GM12878 (cell line): ENCODE measurements at regions not wholly inside any gene's neighbourhood (a gene's known extent, or its start where the extent isn't known, plus 50 kb on each side); places are given as distances from the start of the nearest gene placed in this dataset.

ENCODE experiments used
- ATAC-seq: fragments of 200-7000 bp; cut with Tn5 transposase; 3 replicates; pipeline ENCODE4 v1.9.1; 2020; ENCODE audit warnings: mild to moderate bottlenecking, moderate library complexity
- BruUV-seq: library from RNA; stranded (reverse); fragments of 400-500 nt; replicated peaks from 2 replicates; lab custom pipeline; 2021; lab: Mats Ljungman, UMichigan
- CTCF ChIA-PET: fragments of 300-600 bp; sonication (Branson Sonifier 250); formaldehyde crosslinking; extraction: SDS; loops from one replicate; lab custom pipeline; 2021; ENCODE audit warnings: inconsistent platforms; lab: Yijun Ruan, JAX
- POLR2A ChIA-PET: fragments of 350-600 bp; formaldehyde crosslinking; extraction: SDS; loops from one replicate; lab custom pipeline; 2021; ENCODE audit warnings: inconsistent platforms; lab: Charles Lee
- RAD21 ChIA-PET: fragments of 300-600 bp; sonication (Branson Sonifier 250); formaldehyde crosslinking; loops from one replicate; lab custom pipeline; 2023; ENCODE audit warnings: antibody characterized with exemption; ENCODE audit not compliant: unreplicated experiment; lab: Charles Lee
- SMC1A ChIA-PET: fragments of 300-600 bp; sonication (Branson Sonifier 250); formaldehyde crosslinking; loops from one replicate; lab custom pipeline; 2023; ENCODE audit not compliant: unreplicated experiment, uncharacterized antibody; lab: Charles Lee
- DNase-seq: peaks from one replicate; pipeline ENCODE4 v3.0.0-alpha.2; 2011; ENCODE audit warnings: low read depth, low spot score
- FAIRE-seq: peaks from 3 replicates; lab custom pipeline; 2011; peaks lifted over from hg19 to GRCh38; lab: Jason Lieb, UNC
- H2AFZ ChIP-seq: 2 replicates; pipeline ENCODE4 v1.6.0; 2011; ENCODE audit warnings: low read depth, low read length, control low read depth; ENCODE audit not compliant: control insufficient read depth
- H3K27ac ChIP-seq: 2 replicates; pipeline ENCODE4 v1.5.1; 2011; ENCODE audit warnings: control low read depth; ENCODE audit not compliant: control insufficient read depth, insufficient read depth
- H3K27me3 ChIP-seq, 2 experiments: replicated peaks in 1 of 2; 2 replicates each; pipeline versions ENCODE4 v1.6.0 to v1.6.1; 2011; ENCODE audit warnings: low read length in 1 of 2; ENCODE audit not compliant: control insufficient read depth in 2 of 2, insufficient read depth in 2 of 2
- H3K36me3 ChIP-seq, 2 experiments: 2 replicates each; pipeline ENCODE4 v1.5.1; 2011; ENCODE audit warnings: low read length in 1 of 2; ENCODE audit not compliant: control insufficient read depth in 2 of 2, insufficient read depth in 2 of 2
- H3K4me1 ChIP-seq: 2 replicates; pipeline ENCODE4 v1.6.1; 2011; ENCODE audit warnings: mild to moderate bottlenecking, low read length, moderate library complexity, mixed read lengths; ENCODE audit not compliant: control insufficient read depth, insufficient read depth
- H3K4me2 ChIP-seq: 2 replicates; pipeline ENCODE4 v1.6.0; 2011; ENCODE audit warnings: control low read depth; ENCODE audit not compliant: control insufficient read depth, insufficient read depth
- H3K4me3 ChIP-seq: fragments of 200-600 bp; sonication (generic); 2 replicates; pipeline ENCODE4 v1.5.1; 2016
- H3K79me2 ChIP-seq: 2 replicates; pipeline ENCODE4 v1.6.0; 2011; ENCODE audit warnings: low read length; ENCODE audit not compliant: control insufficient read depth, insufficient read depth
- H3K9ac ChIP-seq: 2 replicates; pipeline ENCODE4 v1.8.0; 2011; ENCODE audit warnings: low read length, control low read depth, mixed read lengths; ENCODE audit not compliant: control insufficient read depth, insufficient read depth
- H3K9me3 ChIP-seq: replicated peaks from 3 replicates; pipeline ENCODE4 v1.5.1; 2011; ENCODE audit warnings: mild to moderate bottlenecking, low read length; ENCODE audit not compliant: control insufficient read depth, insufficient read depth
- H4K20me1 ChIP-seq: 2 replicates; pipeline ENCODE4 v1.6.0; 2011; ENCODE audit not compliant: control insufficient read depth, insufficient read depth
- BACH1 ChIP-seq: fragments of 450-650 bp; IDR thresholded peaks from 2 replicates; pipeline ENCODE4 v1.6.1; 2017; ENCODE audit warnings: mild to moderate bottlenecking, borderline replicate concordance
- CBFB ChIP-seq: IDR thresholded peaks from 2 replicates; pipeline ENCODE4 v1.6.1; 2016; ENCODE audit warnings: antibody characterized with exemption, low read depth
- CHD2 ChIP-seq: IDR thresholded peaks from 2 replicates; pipeline ENCODE4 v1.6.1; 2011; ENCODE audit warnings: low read depth, low read length, improper control_type of control experiment, borderline replicate concordance
- EGR1 ChIP-seq, 2 experiments: IDR thresholded peaks; 1 replicate in 1 of 2; 2 replicates in 1 of 2; pipeline ENCODE4 v1.6.1; 2011 to 2012; ENCODE audit warnings: low read depth in 2 of 2, low read length in 2 of 2, borderline replicate concordance in 1 of 2, mild to moderate bottlenecking in 1 of 2, moderate library complexity in 1 of 2
- KLF5 ChIP-seq: fragments of 450-650 bp; IDR thresholded peaks from 2 replicates; pipeline ENCODE4 v1.6.1; 2014; ENCODE audit warnings: mild to moderate bottlenecking; ENCODE audit not compliant: partially characterized antibody
- LARP7 ChIP-seq: fragments of 450-650 bp; IDR thresholded peaks from 2 replicates; pipeline ENCODE4 v1.6.1; 2017; ENCODE audit warnings: mild to moderate bottlenecking
- MEF2A ChIP-seq: IDR thresholded peaks from 2 replicates; pipeline ENCODE4 v1.6.1; 2011; ENCODE audit warnings: low read depth, mild to moderate bottlenecking, low read length, moderate library complexity; ENCODE audit not compliant: insufficient read depth
- MEF2B ChIP-seq: fragments of 450-650 bp; IDR thresholded peaks from 2 replicates; pipeline ENCODE4 v1.6.1; 2018; ENCODE audit warnings: mild to moderate bottlenecking, moderate library complexity; ENCODE audit not compliant: partially characterized antibody, poor library complexity, severe bottlenecking
- PAX5 ChIP-seq: IDR thresholded peaks from 2 replicates; pipeline ENCODE4 v1.6.1; 2011; ENCODE audit warnings: low read depth, low read length, borderline replicate concordance
- RAD51 ChIP-seq: fragments of 450-650 bp; IDR thresholded peaks from 2 replicates; pipeline ENCODE4 v1.6.1; 2016; ENCODE audit warnings: moderate library complexity, mild to moderate bottlenecking, inconsistent platforms
- RFX5 ChIP-seq: IDR thresholded peaks from 2 replicates; pipeline ENCODE4 v1.6.1; 2011; ENCODE audit warnings: low read depth, low read length, improper control_type of control experiment
- ZNF622 ChIP-seq: fragments of 450-650 bp; IDR thresholded peaks from 2 replicates; pipeline ENCODE4 v1.6.1; 2017; ENCODE audit warnings: mild to moderate bottlenecking, inconsistent platforms
- WGBS: methylation state at CpG from one replicate; pipeline ENCODE4 v1.1.6; 2016; ENCODE audit warnings: low lambda C conversion rate; ENCODE audit not compliant: insufficient replicate concordance, insufficient coverage; ENCODE audit errors: missing lambda C conversion rate; 5-methylcytosine and 5-hydroxymethylcytosine counted together
- in situ Hi-C: fragments of 300-500 bp; cut with MboI; formaldehyde crosslinking; loops from 9 replicates; pipeline ENCODE4 v1.14.3; 2018; ENCODE audit warnings: mixed read lengths
- intact Hi-C: fragments of 100-400 bp; cut with micrococcal nuclease; formaldehyde crosslinking; loops from one replicate; pipeline ENCODE4 v1.14.2; 2022; ENCODE audit not compliant: unreplicated experiment

DNA sequence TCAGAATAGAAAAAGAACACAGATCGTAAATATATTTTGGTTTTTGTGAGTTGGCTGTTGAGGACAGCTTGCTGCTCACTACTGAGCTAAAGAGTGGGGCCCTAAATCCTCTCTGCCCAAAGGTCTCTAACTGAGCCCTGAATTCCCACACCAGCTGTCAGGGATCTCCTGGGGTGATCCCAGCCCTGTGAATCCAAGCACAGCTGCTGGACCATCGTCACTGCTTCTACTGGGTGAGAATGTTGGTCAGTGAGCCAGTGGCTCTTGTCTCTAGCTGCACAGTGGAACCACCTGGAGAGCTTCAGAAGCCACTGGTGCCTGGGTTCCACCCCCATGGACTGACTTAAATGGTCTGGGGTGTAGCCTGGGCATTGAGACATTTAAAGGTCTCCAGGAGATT lies 90.5 kb upstream of the IL12A start:
- intact Hi-C loops (no loop called here), in situ Hi-C loops (no loop called here)
- ATAC-seq (no peak), DNase-seq (no peak), FAIRE-seq (no peak)
- Histone ChIP-seq H3K4me1 (peaks cover 15% of the 10 kb centered on the region), H3K9me3 (no peaks in the 10 kb centered on the region), H3K4me3 (no peak overlapping the region), H3K27ac (no peak overlapping the region), H3K9ac (no peak overlapping the region), H4K20me1 (no peaks in the 10 kb centered on the region), H3K27me3 (no peaks in the 10 kb centered on the region), H3K79me2 (no peaks in the 10 kb centered on the region), H2AFZ (no peak overlapping the region), H3K4me2 (no peak overlapping the region), H3K36me3 (no peaks in the 10 kb centered on the region)
- ChIA-PET CTCF (interaction anchor here (0.6 to 14.7 kb wide), 8 partner anchors 11 to 114 kb away, joined by 3 to 152 read pairs (median 4); partner anchors contain the start of gene IL12A), SMC1A (interaction anchor here (0.7 to 22.1 kb wide), 7 partner anchors 10 to 105 kb away, joined by 3 to 589 read pairs (median 5); no protein-coding TSS in a partner anchor), RAD21 (interaction anchor here (1.0 to 2.9 kb wide), 6 partner anchors 10 to 108 kb away, joined by 3 to 12 read pairs (median 4); no protein-coding TSS in a partner anchor), POLR2A (interaction anchor here (0.6 to 2.4 kb wide), 5 partner anchors 10 to 108 kb away, joined by 3 to 5 read pairs (median 4); no protein-coding TSS in a partner anchor)
- TF ChIP-seq EGR1 (IDR thresholded peaks at IDR 0.05; ENCODE audit: borderline replicate concordance in 1 of 2, low read depth in 2 of 2, low read length in 2 of 2) (no peak), RAD51 (no peak), ZNF622 (no peak), MEF2B (no peak), LARP7 (no peak), KLF5 (no peak), MEF2A (no peak), BACH1 (no peak), PAX5 (no peak), RFX5 (no peak), CHD2 (no peak), CBFB (no peak)
- 98% methylated on average over 2 of the region's 2 CpGs for WGBS
- BruUV-seq: no TSS peak
